Smooth muscle cell (in vitro differentiated cells): ENCODE measurements at regions not wholly inside any gene's neighbourhood (a gene's known extent, or its start where the extent isn't known, plus 50 kb on each side); places are given as distances from the start of the nearest gene placed in this dataset.

Experiments used
- DNase-seq: peaks from one replicate; lab custom pipeline; 2025; ENCODE audit not compliant: unreplicated experiment; lab: John Stamatoyannopoulos, UW
- H2AFZ ChIP-seq: fragments of 200-600 bp; sonication (generic); 2 replicates; pipeline ENCODE4 v1.6.0; 2016; ENCODE audit warnings: antibody characterized with exemption, low read depth, mild to moderate bottlenecking
- H3F3A ChIP-seq: fragments of 200-600 bp; sonication (generic); 2 replicates; pipeline ENCODE4 v1.6.0; 2017; ENCODE audit warnings: antibody characterized with exemption, low read depth
- H3K27ac ChIP-seq: fragments of 200-600 bp; sonication (generic); 2 replicates; pipeline ENCODE4 v1.5.1; 2016; ENCODE audit warnings: low read depth, mild to moderate bottlenecking
- H3K27me3 ChIP-seq: fragments of 200-600 bp; sonication (generic); 2 replicates; pipeline ENCODE4 v1.6.1; 2016; ENCODE audit warnings: low read depth, mild to moderate bottlenecking
- H3K36me3 ChIP-seq: fragments of 200-600 bp; sonication (generic); 2 replicates; pipeline ENCODE4 v1.5.1; 2016; ENCODE audit warnings: low read depth
- H3K4me1 ChIP-seq: fragments of 200-600 bp; sonication (generic); 2 replicates; pipeline ENCODE4 v1.5.1; 2016; ENCODE audit warnings: low read depth
- H3K4me2 ChIP-seq: fragments of 200-600 bp; sonication (generic); 2 replicates; pipeline ENCODE4 v1.6.0; 2016; ENCODE audit warnings: mild to moderate bottlenecking
- H3K4me3 ChIP-seq: fragments of 200-600 bp; sonication (generic); 2 replicates; pipeline ENCODE4 v1.5.1; 2016; ENCODE audit warnings: mild to moderate bottlenecking
- H3K79me2 ChIP-seq: fragments of 200-600 bp; sonication (generic); 2 replicates; pipeline ENCODE4 v1.6.0; 2016; ENCODE audit warnings: low read depth, mild to moderate bottlenecking
- H3K9ac ChIP-seq: fragments of 200-600 bp; sonication (generic); 2 replicates; pipeline ENCODE4 v1.6.0; 2016; ENCODE audit warnings: low read depth
- H3K9me3 ChIP-seq: fragments of 200-600 bp; sonication (generic); replicated peaks from 2 replicates; pipeline ENCODE4 v1.5.1; 2016; ENCODE audit warnings: low read depth
- H4K20me1 ChIP-seq: fragments of 200-600 bp; sonication (generic); 2 replicates; pipeline ENCODE4 v1.6.0; 2016; ENCODE audit warnings: low read depth
- WGBS: methylation state at CpG from one replicate; pipeline ENCODE4 v1.1.7; 2016; ENCODE audit warnings: low lambda C conversion rate; 5-methylcytosine and 5-hydroxymethylcytosine counted together
- TF ChIP-seq, protein P1 (sequence below): fragments of 200-600 bp; sonication (generic); IDR thresholded peaks from 2 replicates; pipeline ENCODE4 v1.5.1; 2017; ENCODE audit warnings: borderline replicate concordance, mild to moderate bottlenecking, antibody characterized with exemption; ENCODE audit not compliant: insufficient read depth, poor library complexity, severe bottlenecking

DNA sequence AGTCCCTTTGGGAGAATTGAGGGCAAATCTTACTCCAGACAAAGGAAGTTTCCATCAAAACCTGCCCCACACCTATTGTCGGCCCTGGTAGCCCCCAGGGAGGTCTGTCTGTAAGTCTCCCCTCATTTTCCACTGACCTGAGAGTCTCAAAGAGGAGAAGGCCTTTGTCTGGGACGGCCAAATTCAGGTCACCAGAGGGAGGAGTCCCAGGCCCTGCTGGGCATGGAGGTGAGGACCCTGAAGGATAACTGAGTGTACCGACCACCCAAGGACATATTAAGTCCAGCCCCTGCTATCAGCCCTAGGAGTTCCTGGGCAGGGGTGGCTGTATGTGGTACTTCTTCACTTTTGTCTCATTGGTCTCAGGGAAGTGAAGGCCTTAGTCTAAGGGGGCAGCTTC lies 229.9 kb downstream of the FGF13 start:
- no peaks in the 10 kb centered on the region for H3K9me3 ChIP-seq
- TF ChIP-seq, protein P1, sequence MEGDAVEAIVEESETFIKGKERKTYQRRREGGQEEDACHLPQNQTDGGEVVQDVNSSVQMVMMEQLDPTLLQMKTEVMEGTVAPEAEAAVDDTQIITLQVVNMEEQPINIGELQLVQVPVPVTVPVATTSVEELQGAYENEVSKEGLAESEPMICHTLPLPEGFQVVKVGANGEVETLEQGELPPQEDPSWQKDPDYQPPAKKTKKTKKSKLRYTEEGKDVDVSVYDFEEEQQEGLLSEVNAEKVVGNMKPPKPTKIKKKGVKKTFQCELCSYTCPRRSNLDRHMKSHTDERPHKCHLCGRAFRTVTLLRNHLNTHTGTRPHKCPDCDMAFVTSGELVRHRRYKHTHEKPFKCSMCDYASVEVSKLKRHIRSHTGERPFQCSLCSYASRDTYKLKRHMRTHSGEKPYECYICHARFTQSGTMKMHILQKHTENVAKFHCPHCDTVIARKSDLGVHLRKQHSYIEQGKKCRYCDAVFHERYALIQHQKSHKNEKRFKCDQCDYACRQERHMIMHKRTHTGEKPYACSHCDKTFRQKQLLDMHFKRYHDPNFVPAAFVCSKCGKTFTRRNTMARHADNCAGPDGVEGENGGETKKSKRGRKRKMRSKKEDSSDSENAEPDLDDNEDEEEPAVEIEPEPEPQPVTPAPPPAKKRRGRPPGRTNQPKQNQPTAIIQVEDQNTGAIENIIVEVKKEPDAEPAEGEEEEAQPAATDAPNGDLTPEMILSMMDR: no peak
- H3K79me2 ChIP-seq: no peaks in the 10 kb centered on the region
- no peaks in the 10 kb centered on the region for H3K4me1 ChIP-seq
- no peaks in the 10 kb centered on the region for H4K20me1 ChIP-seq
- H3K27me3 ChIP-seq: no peaks in the 10 kb centered on the region
- no peak overlapping the region for H2AFZ ChIP-seq
- H3K4me3 ChIP-seq: no peak overlapping the region
- no peak overlapping the region for H3K27ac ChIP-seq
- no peak overlapping the region for H3K9ac ChIP-seq
- H3K36me3 ChIP-seq: no peaks in the 10 kb centered on the region
- 83% methylated on average over 3 of the region's 3 CpGs for WGBS
- DNase-seq: no peak
- H3K4me2 ChIP-seq: no peak overlapping the region
- no peaks in the 10 kb centered on the region for H3F3A ChIP-seq

GRCh38 chrX:138463476-138463875 lies 248.0 kb downstream of the FGF13 start:
- no peak overlapping the region for H3K4me3 ChIP-seq
- no peaks in the 10 kb centered on the region for H4K20me1 ChIP-seq
- no peaks in the 10 kb centered on the region for H3K9me3 ChIP-seq
- TF ChIP-seq, protein P1: no peak
- no peak overlapping the region for H3K9ac ChIP-seq
- H3F3A ChIP-seq: no peaks in the 10 kb centered on the region
- H3K4me1 ChIP-seq: no peaks in the 10 kb centered on the region
- WGBS: 69% methylated on average over 4 of the region's 4 CpGs
- no peaks in the 10 kb centered on the region for H3K79me2 ChIP-seq
- H3K27ac ChIP-seq: no peak overlapping the region
- no peak overlapping the region for H2AFZ ChIP-seq
- no peak for DNase-seq
- H3K4me2 ChIP-seq: no peak overlapping the region
- H3K27me3 ChIP-seq: no peaks in the 10 kb centered on the region
- no peaks in the 10 kb centered on the region for H3K36me3 ChIP-seq
